ENCODE measurements at regions not wholly inside any gene's neighbourhood (a gene's known extent, or its start where the extent isn't known, plus 50 kb on each side); places are given as distances from the start of the nearest gene placed in this dataset.

DNA sequence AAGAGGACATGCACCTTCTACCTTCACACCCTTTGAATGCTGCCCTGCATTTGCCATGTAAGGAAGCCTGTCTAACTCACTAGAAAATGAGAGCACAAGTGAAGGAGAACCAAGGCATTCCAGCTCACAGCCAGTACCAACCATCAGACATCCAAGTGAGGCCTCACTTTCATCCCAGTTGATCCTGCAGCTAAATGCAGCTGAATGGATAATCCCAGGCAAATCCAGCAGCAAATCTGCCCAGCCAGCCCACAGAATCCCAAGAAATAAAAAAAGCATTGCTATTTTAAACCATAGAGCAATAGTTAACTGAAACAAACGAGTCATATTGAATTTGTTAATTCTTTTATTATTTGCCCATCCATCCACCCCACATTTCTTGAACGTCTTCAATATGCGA is 112.5 kb downstream of the C4orf33 start:
- Mint-ChIP-seq H3K27ac (no peak overlapping the region), H3K4me3 (no peak overlapping the region), H3K9me3 (ENCODE audit: insufficient read depth) (no peaks in the 10 kb centered on the region), H3K27me3 (peaks cover 6% of the 10 kb centered on the region), H3K4me1 (no peaks in the 10 kb centered on the region)
- Histone ChIP-seq H3K79me2 (ENCODE audit: control insufficient read depth, insufficient read depth, low read length) (no peaks in the 10 kb centered on the region), H3K36me3 (replicated peaks in 1 of 2; ENCODE audit: control extremely low read depth in 1 of 2, control insufficient read depth in 1 of 2, extremely low read depth in 1 of 2, insufficient read depth in 2 of 2, low read length in 1 of 2) (no peaks in the 10 kb centered on the region), H2AFZ (ENCODE audit: insufficient read depth, low read depth, low read length, poor library complexity, severe bottlenecking) (no peak overlapping the region), H3K4me3 (ENCODE audit: control extremely low read depth in 1 of 5, extremely low read depth in 1 of 5, insufficient read depth in 1 of 5, low read depth in 2 of 5, low read length in 4 of 5) (no peak overlapping the region), H3K27ac (ENCODE audit: low read length in 2 of 2) (no peak overlapping the region), H3K27me3 (replicated peaks in 1 of 4; ENCODE audit: control extremely low read depth in 1 of 4, control insufficient read depth in 3 of 4, insufficient read depth in 4 of 4, low read length in 3 of 4) (peaks cover 0 to 4% (median 0%) of the 10 kb centered on the region in 4 experiments), H3K4me2 (replicated peaks; ENCODE audit: low read depth, low read length, poor library complexity, severe bottlenecking) (no peak overlapping the region), H3K4me1 (ENCODE audit: control insufficient read depth in 2 of 2, insufficient read depth in 2 of 2, low read length in 2 of 2) (no peaks in the 10 kb centered on the region), H4K20me1 (ENCODE audit: control insufficient read depth, insufficient read depth, low read length, poor library complexity, severe bottlenecking) (no peaks in the 10 kb centered on the region), H3K9ac (ENCODE audit: low read length) (no peak overlapping the region), H3K9me3 (ENCODE audit: control extremely low read depth in 1 of 3, control insufficient read depth in 2 of 3, insufficient read depth in 1 of 3, low read length in 2 of 3) (no peaks in the 10 kb centered on the region)
- WGBS (ENCODE audit: insufficient coverage) = no CpG with 5 or more reads among the region's 3 CpGs
- no peak for ATAC-seq (ENCODE audit: low read depth)
- TF ChIP-seq EZH2 (IDR thresholded peaks at IDR 0.05; ENCODE audit: borderline replicate concordance, insufficient read depth, low read depth, low read length, poor library complexity, severe bottlenecking) = no peak
- TF ChIP-seq, protein P1, sequence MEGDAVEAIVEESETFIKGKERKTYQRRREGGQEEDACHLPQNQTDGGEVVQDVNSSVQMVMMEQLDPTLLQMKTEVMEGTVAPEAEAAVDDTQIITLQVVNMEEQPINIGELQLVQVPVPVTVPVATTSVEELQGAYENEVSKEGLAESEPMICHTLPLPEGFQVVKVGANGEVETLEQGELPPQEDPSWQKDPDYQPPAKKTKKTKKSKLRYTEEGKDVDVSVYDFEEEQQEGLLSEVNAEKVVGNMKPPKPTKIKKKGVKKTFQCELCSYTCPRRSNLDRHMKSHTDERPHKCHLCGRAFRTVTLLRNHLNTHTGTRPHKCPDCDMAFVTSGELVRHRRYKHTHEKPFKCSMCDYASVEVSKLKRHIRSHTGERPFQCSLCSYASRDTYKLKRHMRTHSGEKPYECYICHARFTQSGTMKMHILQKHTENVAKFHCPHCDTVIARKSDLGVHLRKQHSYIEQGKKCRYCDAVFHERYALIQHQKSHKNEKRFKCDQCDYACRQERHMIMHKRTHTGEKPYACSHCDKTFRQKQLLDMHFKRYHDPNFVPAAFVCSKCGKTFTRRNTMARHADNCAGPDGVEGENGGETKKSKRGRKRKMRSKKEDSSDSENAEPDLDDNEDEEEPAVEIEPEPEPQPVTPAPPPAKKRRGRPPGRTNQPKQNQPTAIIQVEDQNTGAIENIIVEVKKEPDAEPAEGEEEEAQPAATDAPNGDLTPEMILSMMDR (IDR thresholded peaks at IDR 0.05) = no peak
- intact Hi-C loops (cut with micrococcal nuclease) = no loop called here
- ChIA-PET CTCF (no interaction called here), POLR2A (no interaction called here)
- DNase-seq = no peak

DNA sequence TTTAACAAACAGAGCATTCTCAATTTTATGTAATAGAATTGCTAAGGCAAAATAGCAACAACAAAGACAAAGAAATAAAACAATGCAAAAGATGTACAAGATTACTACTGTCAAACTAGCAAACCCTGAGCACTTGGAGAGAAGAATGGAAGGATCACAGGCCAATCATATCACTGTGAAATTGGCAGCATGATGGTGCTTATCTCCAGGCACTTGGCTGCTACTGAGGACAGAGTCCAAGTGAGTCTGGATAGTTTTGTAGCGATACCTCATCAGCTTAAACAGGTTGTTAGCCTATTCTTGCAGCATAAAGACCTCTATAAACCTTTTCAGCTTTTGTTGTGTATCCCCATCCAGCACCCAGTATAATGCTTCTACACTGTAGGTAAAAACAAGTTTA is 117.7 kb downstream of the C4orf33 start:
- ChIA-PET CTCF (no interaction called here), POLR2A (no interaction called here)
- ATAC-seq (ENCODE audit: low read depth) (no peak), DNase-seq (no peak)
- no peak overlapping the region for H3K4me3 ChIP-seq (ENCODE audit: control extremely low read depth in 1 of 5, extremely low read depth in 1 of 5, insufficient read depth in 1 of 5, low read depth in 2 of 5, low read length in 4 of 5)
- no peak overlapping the region for H3K27ac ChIP-seq (ENCODE audit: low read length in 2 of 2)
- Mint-ChIP-seq H3K4me3 (no peak overlapping the region), H3K27ac (no peak overlapping the region), H3K27me3 (no peaks in the 10 kb centered on the region), H3K4me1 (no peaks in the 10 kb centered on the region), H3K9me3 (ENCODE audit: insufficient read depth) (no peaks in the 10 kb centered on the region)
- H3K79me2 ChIP-seq (ENCODE audit: control insufficient read depth, insufficient read depth, low read length) = no peaks in the 10 kb centered on the region
- no peaks in the 10 kb centered on the region for H3K9me3 ChIP-seq (ENCODE audit: control extremely low read depth in 1 of 3, control insufficient read depth in 2 of 3, insufficient read depth in 1 of 3, low read length in 2 of 3)
- no peaks in the 10 kb centered on the region for H3K36me3 ChIP-seq (replicated peaks in 1 of 2; ENCODE audit: control extremely low read depth in 1 of 2, control insufficient read depth in 1 of 2, extremely low read depth in 1 of 2, insufficient read depth in 2 of 2, low read length in 1 of 2)
- no peak overlapping the region for H2AFZ ChIP-seq (ENCODE audit: insufficient read depth, low read depth, low read length, poor library complexity, severe bottlenecking)
- no peak overlapping the region for H3K4me2 ChIP-seq (replicated peaks; ENCODE audit: low read depth, low read length, poor library complexity, severe bottlenecking)
- WGBS (ENCODE audit: insufficient coverage) = no CpG with 5 or more reads among the region's 1 CpG
- H3K4me1 ChIP-seq (ENCODE audit: control insufficient read depth in 2 of 2, insufficient read depth in 2 of 2, low read length in 2 of 2) = no peaks in the 10 kb centered on the region
- no peaks in the 10 kb centered on the region for H3K27me3 ChIP-seq (replicated peaks in 1 of 4; ENCODE audit: control extremely low read depth in 1 of 4, control insufficient read depth in 3 of 4, insufficient read depth in 4 of 4, low read length in 3 of 4)
- intact Hi-C loops (cut with micrococcal nuclease) = no loop called here
- no peak for TF ChIP-seq EZH2 (IDR thresholded peaks at IDR 0.05; ENCODE audit: borderline replicate concordance, insufficient read depth, low read depth, low read length, poor library complexity, severe bottlenecking)
- TF ChIP-seq, protein P1 (IDR thresholded peaks at IDR 0.05) = no peak
- H4K20me1 ChIP-seq (ENCODE audit: control insufficient read depth, insufficient read depth, low read length, poor library complexity, severe bottlenecking) = no peaks in the 10 kb centered on the region
- H3K9ac ChIP-seq (ENCODE audit: low read length) = no peak overlapping the region

Measured in B cell (primary cell).